Gastroesophageal sphincter (tissue), 4 donors: ENCODE measurements at regions not wholly inside any gene's neighbourhood (a gene's known extent, or its start where the extent isn't known, plus 50 kb on each side); places are given as distances from the start of the nearest gene placed in this dataset.

Source experiments
- ATAC-seq: fragments of 150-250 bp; one replicate; pipeline ENCODE4 v1.9.1; 2016; ENCODE audit warnings: mild to moderate bottlenecking, moderate library complexity
- H3K27ac ChIP-seq, 4 donors: fragments of 200-600 bp; sonication (generic) in 3 of 4; 1 replicate in 3 of 4; 2 replicates in 1 of 4; pipeline ENCODE4 v1.5.1; 2016 to 2019
- H3K27me3 ChIP-seq: fragments of 200-600 bp; sonication (generic); one replicate; pipeline ENCODE4 v1.5.1; 2019
- H3K36me3 ChIP-seq, 2 donors: fragments of 200-600 bp; sonication (generic); one replicate each; pipeline ENCODE4 v1.5.1; 2019; ENCODE audit warnings: control low read depth in 1 of 2
- H3K4me1 ChIP-seq, 3 donors: fragments of 200-600 bp; sonication (generic); 1 replicate in 2 of 3; 2 replicates in 1 of 3; pipeline ENCODE4 v1.5.1; 2016 to 2019; ENCODE audit warnings: control low read depth in 2 of 3
- H3K4me3 ChIP-seq, 2 donors: fragments of 200-600 bp; sonication (generic); one replicate each; pipeline ENCODE4 v1.5.1; 2019; ENCODE audit warnings: mild to moderate bottlenecking in 1 of 2, moderate library complexity in 1 of 2
- H3K9me3 ChIP-seq, 3 donors: fragments of 200-600 bp; sonication (generic); one replicate each; pipeline ENCODE4 v1.5.1; 2017 to 2019; ENCODE audit warnings: control low read depth in 2 of 3
- CTCF ChIP-seq, 4 experiments: fragments of 200-600 bp in 2 of 4; fragments of 450-650 bp in 2 of 4; sonication (generic) in 1 of 4; IDR thresholded peaks; one replicate each; pipeline ENCODE4 v1.5.1; 2017 to 2019; ENCODE audit warnings: antibody characterized with exemption in 4 of 4, mild to moderate bottlenecking in 2 of 4, moderate library complexity in 2 of 4
- EP300 ChIP-seq: sonication (generic); formaldehyde crosslinking; IDR thresholded peaks from one replicate; pipeline ENCODE4 v1.6.1; 2017; ENCODE audit warnings: antibody characterized with exemption, mild to moderate bottlenecking
- POLR2A ChIP-seq, 2 donors: fragments of 450-650 bp; IDR thresholded peaks; one replicate each; pipeline ENCODE4 v1.6.1; 2017; ENCODE audit warnings: antibody characterized with exemption in 2 of 2, mild to moderate bottlenecking in 2 of 2, moderate library complexity in 1 of 2
- POLR2AphosphoS5 ChIP-seq: sonication (generic); formaldehyde crosslinking; IDR thresholded peaks from one replicate; pipeline ENCODE4 v1.6.1; 2017; ENCODE audit warnings: antibody characterized with exemption
- WGBS, 2 donors: methylation state at CpG; one replicate each; pipeline ENCODE4 v1.1.5; 2018; ENCODE audit warnings: low coverage in 1 of 2; 5-methylcytosine and 5-hydroxymethylcytosine counted together

DNA sequence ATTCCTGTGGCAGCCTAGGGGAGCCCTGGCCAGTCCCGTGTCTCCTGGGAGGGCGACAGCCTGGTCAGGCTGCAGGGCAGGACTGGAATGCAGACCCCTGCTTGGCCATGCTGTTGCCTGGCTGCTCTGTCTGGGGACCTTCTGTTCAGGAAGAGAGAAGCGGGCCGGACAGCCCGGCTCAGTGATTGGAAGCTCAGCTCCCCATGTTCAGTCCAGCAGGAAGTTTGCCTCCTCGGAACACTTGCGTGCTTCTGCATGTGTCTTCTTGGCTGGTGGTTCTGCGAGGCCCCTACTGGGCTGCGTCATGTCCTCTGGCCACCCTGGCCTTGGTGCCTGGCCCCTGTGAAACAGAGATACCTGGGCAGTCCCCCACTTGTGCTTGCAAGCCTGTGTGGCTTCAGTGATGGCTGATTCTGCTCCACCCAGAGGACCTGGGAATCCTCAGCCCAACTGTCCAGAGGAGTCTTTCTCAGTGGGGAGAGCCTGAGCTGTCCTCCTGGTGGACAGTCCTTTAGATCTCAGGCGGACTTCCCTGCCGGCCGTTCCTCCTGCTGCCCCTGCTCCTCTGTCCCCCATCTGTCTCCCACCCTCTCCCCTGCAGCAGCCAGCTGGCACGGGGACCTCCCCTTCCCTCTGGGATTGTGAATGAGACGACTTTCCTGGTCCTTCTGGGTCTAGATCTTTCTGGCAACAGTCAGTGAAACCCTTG, 279.5 kb downstream of the SEC14L1 start:
- Histone ChIP-seq H3K27ac (peak overlapping the region; percentile 86 to 99 (median 94)), H3K27me3 (no peaks in the 10 kb centered on the region), H3K9me3 (no peaks in the 10 kb centered on the region), H3K4me1 (peaks cover 13 to 100% (median 75%) of the 10 kb centered on the region in 3 donors), H3K4me3 (no peak overlapping the region), H3K36me3 (no peaks in the 10 kb centered on the region)
- no peak for ATAC-seq
- WGBS, 2 donors = 28 to 29% methylated on average over 3 to 5 of the region's 14 CpGs
- TF ChIP-seq CTCF (IDR thresholded peaks at IDR 0.05) = peak in 2 of 4 experiments; percentile 5 to 36
- no peak for TF ChIP-seq POLR2AphosphoS5

DNA sequence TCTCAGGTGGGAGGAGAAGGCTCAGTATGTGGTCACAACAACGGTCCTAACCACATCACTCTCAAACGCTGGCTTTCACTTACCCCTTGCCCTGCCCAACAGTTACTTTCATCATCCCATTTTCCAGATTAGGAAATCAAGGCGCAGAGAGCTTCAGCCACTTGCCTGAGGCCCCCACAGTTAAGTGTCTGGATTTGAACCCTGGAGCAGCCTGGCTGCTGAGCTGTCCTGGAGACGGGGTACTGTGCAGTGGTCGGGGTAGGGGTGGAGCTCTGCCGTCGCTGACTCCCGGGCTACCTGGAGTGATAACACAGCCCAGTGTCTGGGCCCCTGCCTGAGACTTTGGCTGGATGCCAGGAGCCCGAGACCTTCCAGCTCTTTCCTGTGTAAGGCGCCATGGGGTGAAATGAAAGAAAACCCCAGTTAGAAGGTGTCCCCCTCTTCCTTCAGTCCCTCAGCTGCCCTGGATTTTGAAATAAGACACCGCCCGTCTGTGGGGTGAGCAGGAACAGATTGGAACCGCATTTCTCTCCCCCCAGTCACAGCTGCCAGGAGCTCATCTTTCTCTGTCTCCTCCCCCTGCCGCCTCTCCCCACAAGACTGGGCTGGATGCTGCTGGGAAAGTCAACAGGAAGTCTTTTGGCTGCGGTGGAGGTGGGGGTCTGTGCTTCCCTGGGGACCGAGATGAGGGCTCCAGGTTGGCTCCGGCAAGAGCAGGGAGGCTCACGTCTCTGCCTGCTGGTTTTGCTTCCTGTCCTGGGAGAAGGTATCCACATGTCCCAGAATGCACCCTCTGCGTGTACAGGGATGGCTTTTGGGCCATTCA, 280.2 kb downstream of the SEC14L1 start:
- H3K4me1 ChIP-seq = peaks cover 17 to 100% (median 75%) of the 10 kb centered on the region in 3 donors
- ATAC-seq = no peak

DNA sequence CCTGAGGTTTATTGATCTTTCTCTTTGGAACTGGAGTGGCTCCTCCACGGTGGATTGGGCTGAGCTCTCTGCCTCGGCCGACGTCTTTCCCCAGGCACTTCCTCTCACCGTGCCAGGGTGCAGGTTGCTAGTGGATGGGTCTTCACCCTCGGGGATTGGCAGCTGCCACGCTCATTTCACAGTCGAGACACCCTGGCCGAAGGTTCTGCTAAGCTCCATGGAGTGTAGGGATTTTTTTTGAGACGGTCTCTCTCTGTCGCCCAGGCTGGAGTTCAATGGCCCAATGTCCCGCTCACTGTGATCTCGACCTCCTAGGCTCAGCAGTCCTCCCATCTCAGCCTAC, 280.8 kb downstream of the SEC14L1 start:
- TF ChIP-seq POLR2A (IDR thresholded peaks at IDR 0.05) (no peak), EP300 (no peak), POLR2AphosphoS5 (no peak), CTCF (IDR thresholded peaks at IDR 0.05) (no peak)
- Histone ChIP-seq H3K4me1 (peaks cover 14 to 100% (median 75%) of the 10 kb centered on the region in 3 donors), H3K27ac (peak overlapping the region; percentile 86 to 99 (median 94)), H3K36me3 (no peaks in the 10 kb centered on the region), H3K4me3 (peak overlapping the region in 1 of 2 donors; percentile 0), H3K27me3 (no peaks in the 10 kb centered on the region), H3K9me3 (no peaks in the 10 kb centered on the region)
- WGBS, 2 donors = 55% methylated on average over 11 of the region's 13 CpGs; no CpG with 5 or more reads in 1 of the 2 donors
- no peak for ATAC-seq

More for the DNA sequence above, 280.2 kb downstream of the SEC14L1 start:
- WGBS, 2 donors = 14 to 37% methylated on average over 3 to 4 of the region's 19 CpGs
- no peaks in the 10 kb centered on the region for H3K27me3 ChIP-seq
- no peaks in the 10 kb centered on the region for H3K36me3 ChIP-seq
- H3K4me3 ChIP-seq = peak overlapping the region in 1 of 2 donors; percentile 0
- TF ChIP-seq POLR2A (IDR thresholded peaks at IDR 0.05) = no peak
- TF ChIP-seq POLR2AphosphoS5 = peak; percentile 54
- H3K27ac ChIP-seq = peak overlapping the region; percentile 86 to 99 (median 94)
- no peaks in the 10 kb centered on the region for H3K9me3 ChIP-seq

DNA sequence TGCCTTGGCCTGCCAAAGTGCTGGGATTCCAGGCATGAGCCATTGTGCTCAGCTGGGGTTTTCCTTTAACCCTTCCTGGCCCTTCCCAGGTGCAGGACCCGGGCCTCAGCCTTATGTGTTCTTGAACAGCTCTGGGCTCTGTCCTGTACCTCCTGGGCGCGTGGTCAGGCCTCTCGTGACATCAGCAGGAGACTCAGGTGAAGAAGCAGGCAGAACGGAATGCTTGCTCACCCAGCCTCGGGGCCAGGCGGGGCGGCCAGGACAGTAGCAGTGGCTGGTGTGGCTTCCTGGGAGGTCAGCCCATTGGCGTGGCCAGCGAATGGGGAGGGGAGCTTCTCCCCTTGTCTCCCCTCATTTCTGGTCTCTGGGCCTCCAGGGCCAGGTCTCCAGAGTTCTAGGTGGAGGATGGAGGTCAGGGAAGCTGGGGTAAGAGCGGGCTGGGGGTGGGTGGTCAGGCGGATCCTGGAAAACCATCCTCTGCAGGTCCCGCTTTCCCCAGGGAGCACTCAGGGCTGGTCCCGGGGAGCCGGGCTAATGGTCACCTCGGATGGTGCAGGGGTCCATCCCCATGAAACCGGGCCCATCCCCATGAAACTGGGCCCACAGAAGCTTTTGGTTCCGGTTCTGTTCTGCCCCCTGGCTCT, 281.5 kb downstream of the SEC14L1 start:
- H3K4me3 ChIP-seq = no peak overlapping the region
- no peak for TF ChIP-seq CTCF (IDR thresholded peaks at IDR 0.05)
- TF ChIP-seq EP300 = no peak
- no peak for TF ChIP-seq POLR2A (IDR thresholded peaks at IDR 0.05)
- no peak for TF ChIP-seq POLR2AphosphoS5
- peak overlapping the region; percentile 86 to 99 (median 94) for H3K27ac ChIP-seq
- H3K27me3 ChIP-seq = no peaks in the 10 kb centered on the region
- WGBS, 2 donors = 33% methylated on average over 1 of the region's 18 CpGs; no CpG with 5 or more reads in 1 of the 2 donors
- H3K4me1 ChIP-seq = peaks cover 17 to 100% (median 81%) of the 10 kb centered on the region in 3 donors
- no peaks in the 10 kb centered on the region for H3K36me3 ChIP-seq
- H3K9me3 ChIP-seq = no peaks in the 10 kb centered on the region
- ATAC-seq = no peak

DNA sequence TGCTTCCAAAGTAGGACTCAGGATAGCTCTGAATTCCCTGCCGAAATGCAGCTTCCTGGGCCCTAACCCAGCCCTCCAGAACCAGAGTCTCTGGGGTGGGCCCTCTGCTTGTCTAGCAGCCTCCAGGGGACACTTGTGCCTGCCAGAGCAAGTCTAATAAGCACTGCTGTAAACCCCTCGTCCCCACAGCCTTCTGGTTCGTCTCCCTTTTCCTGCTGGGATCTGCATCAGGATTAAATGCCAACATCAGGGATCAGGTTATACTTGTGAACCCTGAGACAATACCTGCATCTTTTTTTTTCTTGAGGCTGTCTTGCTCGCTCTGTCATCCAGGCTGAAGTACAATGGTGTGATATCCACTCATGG, 282.0 kb downstream of the SEC14L1 start:
- 44 to 100% methylated on average over 1 to 2 of the region's 4 CpGs for WGBS, 2 donors

More for the DNA sequence above, 282.0 kb downstream of the SEC14L1 start:
- Histone ChIP-seq H3K4me3 (no peak overlapping the region), H3K27ac (peak overlapping the region; percentile 86 to 99 (median 94)), H3K36me3 (no peaks in the 10 kb centered on the region), H3K27me3 (no peaks in the 10 kb centered on the region), H3K4me1 (peaks cover 17 to 100% (median 86%) of the 10 kb centered on the region in 3 donors), H3K9me3 (no peaks in the 10 kb centered on the region)
- ATAC-seq = no peak
- TF ChIP-seq CTCF (IDR thresholded peaks at IDR 0.05) = no peak
- no peak for TF ChIP-seq EP300
- no peak for TF ChIP-seq POLR2AphosphoS5
- no peak for TF ChIP-seq POLR2A (IDR thresholded peaks at IDR 0.05)
